BE2C (cell line): ENCODE measurements at regions not wholly inside any gene's neighbourhood (a gene's known extent, or its start where the extent isn't known, plus 50 kb on each side); places are given as distances from the start of the nearest gene placed in this dataset.
A peak's percentile ranks its signal among the peaks of the same experiment; 100 is the strongest.

Experiments used
- DNase-seq: peaks from one replicate; pipeline ENCODE4 v3.0.0-alpha.2; 2020
- H3K27me3 ChIP-seq: fragments of 250-450 bp; sonication (Bioruptor Pico); 2 replicates; pipeline ENCODE4 v1.5.1; 2020; ENCODE audit warnings: mild to moderate bottlenecking
- H3K36me3 ChIP-seq: fragments of 250-450 bp; sonication (Bioruptor Pico); 2 replicates; pipeline ENCODE4 v1.5.1; 2020; ENCODE audit warnings: mild to moderate bottlenecking
- H3K4me1 ChIP-seq: fragments of 250-450 bp; sonication (Bioruptor Pico); 2 replicates; pipeline ENCODE4 v1.5.1; 2020
- H3K4me3 ChIP-seq: 2 replicates; pipeline ENCODE4 v1.5.1; 2011; ENCODE audit warnings: low read depth, low read length
- H3K9me3 ChIP-seq: fragments of 250-450 bp; sonication (Bioruptor Pico); 2 replicates; pipeline ENCODE4 v1.5.1; 2020
- CTCF ChIP-seq: IDR thresholded peaks from 2 replicates; pipeline ENCODE4 v1.5.1; 2012; ENCODE audit warnings: mild to moderate bottlenecking, low read depth, low read length

- TF ChIP-seq CTCF = no peak
- no peaks in the 10 kb centered on the region for H3K27me3 ChIP-seq
- no peak for DNase-seq
Observed at GRCh38 chr5:60357302-60357701, 342.7 kb downstream of the DEPDC1B start.

GRCh38 chr5:60356745-60357144 is 343.2 kb downstream of the DEPDC1B start:
- Histone ChIP-seq H3K36me3 (no peaks in the 10 kb centered on the region), H3K9me3 (no peaks in the 10 kb centered on the region), H3K4me1 (peaks cover 9% of the 10 kb centered on the region), H3K27me3 (no peaks in the 10 kb centered on the region), H3K4me3 (no peak overlapping the region)
- peak; percentile 39 for DNase-seq
- TF ChIP-seq CTCF = no peak

More at GRCh38 chr5:60357302-60357701, 342.7 kb downstream of the DEPDC1B start:
- Histone ChIP-seq H3K36me3 (no peaks in the 10 kb centered on the region), H3K4me1 (peaks cover 9% of the 10 kb centered on the region), H3K9me3 (no peaks in the 10 kb centered on the region), H3K4me3 (no peak overlapping the region)

- Histone ChIP-seq H3K4me3 (no peak overlapping the region), H3K9me3 (no peaks in the 10 kb centered on the region), H3K36me3 (no peaks in the 10 kb centered on the region), H3K27me3 (no peaks in the 10 kb centered on the region), H3K4me1 (peaks cover 9% of the 10 kb centered on the region)
- no peak for DNase-seq
- no peak for TF ChIP-seq CTCF
Observed at GRCh38 chr5:60355181-60355580, 344.8 kb downstream of the DEPDC1B start.

GRCh38 chr5:60354311-60354710 is 345.7 kb downstream of the DEPDC1B start:
- no peak overlapping the region for H3K4me3 ChIP-seq
- no peak for TF ChIP-seq CTCF
- H3K9me3 ChIP-seq = no peaks in the 10 kb centered on the region
- DNase-seq = no peak
- no peaks in the 10 kb centered on the region for H3K36me3 ChIP-seq
- peaks cover 9% of the 10 kb centered on the region for H3K4me1 ChIP-seq
- H3K27me3 ChIP-seq = no peaks in the 10 kb centered on the region

GRCh38 chr5:60352992-60353599 is 346.9 kb downstream of the DEPDC1B start:
- H3K36me3 ChIP-seq = no peaks in the 10 kb centered on the region
- no peak for DNase-seq
- peaks cover 9% of the 10 kb centered on the region for H3K4me1 ChIP-seq
- no peaks in the 10 kb centered on the region for H3K9me3 ChIP-seq
- no peak overlapping the region for H3K4me3 ChIP-seq
- TF ChIP-seq CTCF = no peak
- H3K27me3 ChIP-seq = no peaks in the 10 kb centered on the region

GRCh38 chr5:60350794-60351193 is 349.2 kb downstream of the DEPDC1B start:
- DNase-seq = no peak
- H3K9me3 ChIP-seq = no peaks in the 10 kb centered on the region
- TF ChIP-seq CTCF = no peak
- no peaks in the 10 kb centered on the region for H3K36me3 ChIP-seq
- no peak overlapping the region for H3K4me3 ChIP-seq
- H3K27me3 ChIP-seq = no peaks in the 10 kb centered on the region
- peaks cover 4% of the 10 kb centered on the region; the same call in 1 of the 2 replicates for H3K4me1 ChIP-seq
